Trophoblast cell (in vitro differentiated cells and primary cell): ENCODE measurements at regions not wholly inside any gene's neighbourhood (a gene's known extent, or its start where the extent isn't known, plus 50 kb on each side); places are given as distances from the start of the nearest gene placed in this dataset.

Experiments
- DNase-seq, 2 donors: peaks; one replicate each; pipeline ENCODE4 v3.0.0-alpha.2; 2016
- H2AFZ ChIP-seq: 2 replicates; pipeline ENCODE4 v1.6.1; 2013; ENCODE audit warnings: low read length, moderate library complexity, mild to moderate bottlenecking; ENCODE audit not compliant: insufficient read depth, poor library complexity
- H2AK5ac ChIP-seq: 2 replicates; pipeline ENCODE4 v1.6.1; 2013; ENCODE audit warnings: mild to moderate bottlenecking, low read length
- H2BK120ac ChIP-seq: 2 replicates; pipeline ENCODE4 v1.6.1; 2013; ENCODE audit warnings: low read length, mild to moderate bottlenecking, moderate library complexity; ENCODE audit not compliant: insufficient read depth, poor library complexity
- H2BK12ac ChIP-seq: 2 replicates; pipeline ENCODE4 v1.6.1; 2013; ENCODE audit warnings: mild to moderate bottlenecking, low read length, moderate library complexity
- H2BK5ac ChIP-seq: 2 replicates; pipeline ENCODE4 v1.6.1; 2013; ENCODE audit warnings: low read length, low read depth, moderate library complexity, mild to moderate bottlenecking; ENCODE audit not compliant: poor library complexity
- H3K14ac ChIP-seq: 2 replicates; pipeline ENCODE4 v1.6.1; 2013; ENCODE audit warnings: mild to moderate bottlenecking, low read length
- H3K18ac ChIP-seq: 2 replicates; pipeline ENCODE4 v1.6.1; 2013; ENCODE audit warnings: mild to moderate bottlenecking, low read length
- H3K23ac ChIP-seq: 2 replicates; pipeline ENCODE4 v1.6.1; 2013; ENCODE audit warnings: low read length
- H3K27ac ChIP-seq: 2 replicates; pipeline ENCODE4 v1.5.1; 2013; ENCODE audit warnings: low read depth, mild to moderate bottlenecking, inconsistent platforms, low read length, moderate library complexity
- H3K27me3 ChIP-seq: 2 replicates; pipeline ENCODE4 v1.6.1; 2013; ENCODE audit warnings: inconsistent platforms, mild to moderate bottlenecking, low read length, moderate library complexity; ENCODE audit not compliant: insufficient read depth
- H3K36me3 ChIP-seq, 2 experiments: 1 replicate in 1 of 2; 2 replicates in 1 of 2; pipeline ENCODE4 v1.6.1; 2013; ENCODE audit warnings: low read length in 2 of 2, mild to moderate bottlenecking in 2 of 2, moderate library complexity in 1 of 2; ENCODE audit not compliant: insufficient read depth in 2 of 2, control insufficient read depth in 1 of 2
- H3K4ac ChIP-seq: 2 replicates; pipeline ENCODE4 v1.6.1; 2013; ENCODE audit warnings: low read depth, mild to moderate bottlenecking, low read length, moderate library complexity
- H3K4me1 ChIP-seq, 2 experiments: 1 replicate in 1 of 2; 2 replicates in 1 of 2; pipeline ENCODE4 v1.6.1; 2013; ENCODE audit warnings: low read length in 2 of 2, mild to moderate bottlenecking in 2 of 2, moderate library complexity in 1 of 2; ENCODE audit not compliant: insufficient read depth in 2 of 2, control insufficient read depth in 1 of 2
- H3K4me2 ChIP-seq: 2 replicates; pipeline ENCODE4 v1.6.1; 2013; ENCODE audit warnings: inconsistent platforms, mild to moderate bottlenecking, low read length, moderate library complexity
- H3K4me3 ChIP-seq: 2 replicates; pipeline ENCODE4 v1.5.1; 2013; ENCODE audit warnings: mild to moderate bottlenecking, low read depth, low read length, inconsistent platforms
- H3K79me1 ChIP-seq: one replicate; pipeline ENCODE4 v1.6.1; 2013; ENCODE audit warnings: low read length
- H3K79me2 ChIP-seq: 2 replicates; pipeline ENCODE4 v1.6.1; 2013; ENCODE audit warnings: low read length, mild to moderate bottlenecking; ENCODE audit not compliant: control insufficient read depth, insufficient read depth, poor library complexity
- H3K9ac ChIP-seq: 2 replicates; pipeline ENCODE4 v1.6.1; 2013; ENCODE audit warnings: mild to moderate bottlenecking, low read length
- H3K9me3 ChIP-seq: 2 replicates; pipeline ENCODE4 v1.6.1; 2013; ENCODE audit warnings: low read depth, mild to moderate bottlenecking, control low read depth, inconsistent platforms, low read length; ENCODE audit not compliant: insufficient read depth
- H4K12ac ChIP-seq: 2 replicates; pipeline ENCODE4 v1.6.1; 2013; ENCODE audit warnings: low read depth, mild to moderate bottlenecking, low read length, moderate library complexity
- H4K8ac ChIP-seq: 2 replicates; pipeline ENCODE4 v1.6.1; 2013; ENCODE audit warnings: low read depth, mild to moderate bottlenecking, low read length, moderate library complexity
- H4K91ac ChIP-seq: one replicate; pipeline ENCODE4 v1.6.1; 2013; ENCODE audit warnings: low read depth, mild to moderate bottlenecking, low read length, moderate library complexity
- WGBS: extraction: QIAGEN DNeasy Blood & Tissue Kit; methylation state at CpG from one replicate; pipeline ENCODE4 v1.1.7; 2013; ENCODE audit warnings: missing lambda C conversion rate; ENCODE audit not compliant: insufficient read length, insufficient coverage; ENCODE audit errors: extremely low coverage; 5-methylcytosine and 5-hydroxymethylcytosine counted together

- Histone ChIP-seq H3K9me3 (no peaks in the 10 kb centered on the region), H4K8ac (peak overlapping the region; percentile 32), H3K27ac (peak overlapping the region; percentile 92), H3K14ac (peak overlapping the region; percentile 69), H3K4me2 (no peak overlapping the region), H3K36me3 (no peaks in the 10 kb centered on the region), H2BK12ac (no peak overlapping the region), H3K79me1 (peaks cover 12% of the 10 kb centered on the region), H3K27me3 (no peaks in the 10 kb centered on the region), H2AFZ (no peak overlapping the region), H3K9ac (no peak overlapping the region), H2AK5ac (no peak overlapping the region), H3K4me1 (peaks cover 5 to 6% of the 10 kb centered on the region in 2 experiments), H4K91ac (peak overlapping the region; percentile 93), H3K79me2 (no peaks in the 10 kb centered on the region), H3K18ac (no peak overlapping the region), H2BK120ac (peak overlapping the region; percentile 37), H2BK5ac (peak overlapping the region; percentile 90), H3K23ac (no peak overlapping the region), H4K12ac (no peak overlapping the region), H3K4ac (no peak overlapping the region), H3K4me3 (no peak overlapping the region)
- WGBS, result no CpG with 5 or more reads among the region's 1 CpG
- peak; percentile 18 to 51 for DNase-seq
These were observed 176.6 kb upstream of the RAG2 start for GRCh38 chr11:36774603-36775002.

GRCh38 chr11:36763187-36763586 lies 165.2 kb upstream of the RAG2 start:
- Histone ChIP-seq H2BK120ac (no peak overlapping the region), H3K4me2 (no peak overlapping the region), H3K79me2 (no peaks in the 10 kb centered on the region)

GRCh38 chr11:36757075-36757474 lies 159.0 kb upstream of the RAG2 start:
- H2AFZ ChIP-seq, result no peak overlapping the region
- H3K4me1 ChIP-seq, result no peaks in the 10 kb centered on the region
- H3K4me3 ChIP-seq, result no peak overlapping the region
- peaks cover 3% of the 10 kb centered on the region in 2 experiments for H3K36me3 ChIP-seq
- no peak overlapping the region for H3K27ac ChIP-seq
- DNase-seq, result no peak
- no peak overlapping the region for H3K23ac ChIP-seq
- H3K4ac ChIP-seq, result no peak overlapping the region
- peaks cover 34% of the 10 kb centered on the region for H3K79me1 ChIP-seq
- H3K9ac ChIP-seq, result no peak overlapping the region
- H3K14ac ChIP-seq, result no peak overlapping the region
- H4K8ac ChIP-seq, result no peak overlapping the region
- no peak overlapping the region for H2BK5ac ChIP-seq
- H3K79me2 ChIP-seq, result no peaks in the 10 kb centered on the region
- H2BK12ac ChIP-seq, result no peak overlapping the region
- no peak overlapping the region for H2BK120ac ChIP-seq
- H4K91ac ChIP-seq, result no peak overlapping the region
- no peaks in the 10 kb centered on the region for H3K27me3 ChIP-seq
- no peak overlapping the region for H4K12ac ChIP-seq
- H2AK5ac ChIP-seq, result no peak overlapping the region
- peaks cover 3% of the 10 kb centered on the region for H3K9me3 ChIP-seq
- no peak overlapping the region for H3K4me2 ChIP-seq
- no peak overlapping the region for H3K18ac ChIP-seq

More at GRCh38 chr11:36763187-36763586, 165.2 kb upstream of the RAG2 start:
- Histone ChIP-seq H3K79me1 (peaks cover 12% of the 10 kb centered on the region), H2AFZ (no peak overlapping the region), H4K91ac (peak overlapping the region; percentile 65), H3K4me3 (no peak overlapping the region), H2BK5ac (peak overlapping the region; percentile 84), H3K18ac (no peak overlapping the region), H2BK12ac (no peak overlapping the region), H3K4me1 (peaks cover 0 to 2% of the 10 kb centered on the region in 2 experiments), H3K9ac (no peak overlapping the region), H2AK5ac (no peak overlapping the region), H3K36me3 (peaks cover 3% of the 10 kb centered on the region in 2 experiments), H3K9me3 (peaks cover 3% of the 10 kb centered on the region), H3K4ac (no peak overlapping the region), H3K27me3 (no peaks in the 10 kb centered on the region), H3K27ac (peak overlapping the region; percentile 70), H3K14ac (no peak overlapping the region), H3K23ac (no peak overlapping the region), H4K8ac (no peak overlapping the region), H4K12ac (no peak overlapping the region)
- DNase-seq, result no peak
- no CpG with 5 or more reads among the region's 1 CpG for WGBS

GRCh38 chr11:36753960-36754359 lies 155.9 kb upstream of the RAG2 start:
- Histone ChIP-seq H3K27me3 (no peaks in the 10 kb centered on the region), H2BK5ac (peak overlapping the region; percentile 8), H3K4ac (no peak overlapping the region), H3K9ac (no peak overlapping the region), H3K14ac (no peak overlapping the region), H4K91ac (peak overlapping the region; percentile 49), H3K4me2 (no peak overlapping the region), H2BK120ac (peak overlapping the region; percentile 8), H3K9me3 (no peaks in the 10 kb centered on the region), H4K12ac (no peak overlapping the region), H3K36me3 (no peaks in the 10 kb centered on the region), H3K18ac (no peak overlapping the region), H2AFZ (no peak overlapping the region), H3K4me3 (no peak overlapping the region), H3K4me1 (no peaks in the 10 kb centered on the region), H2BK12ac (no peak overlapping the region), H4K8ac (no peak overlapping the region), H3K79me2 (no peaks in the 10 kb centered on the region), H3K79me1 (peaks cover 33% of the 10 kb centered on the region), H3K27ac (peak overlapping the region; percentile 52), H3K23ac (no peak overlapping the region), H2AK5ac (no peak overlapping the region)
- no peak for DNase-seq
- WGBS, result no CpG with 5 or more reads among the region's 6 CpGs
